ENCODE measurements at regions not wholly inside any gene's neighbourhood (a gene's known extent, or its start where the extent isn't known, plus 50 kb on each side); places are given as distances from the start of the nearest gene placed in this dataset.

GRCh38 chr15:77537006-77537405 is 95.7 kb downstream of the LINGO1 start:
- DNase-seq (ENCODE audit: low spot score): no peak
- no peak overlapping the region for H3K4me3 Mint-ChIP-seq (ENCODE audit: low read depth)
- intact Hi-C loops (cut with micrococcal nuclease): no loop called here
- H3K4me1 Mint-ChIP-seq (ENCODE audit: low read depth): no peaks in the 10 kb centered on the region
- peaks cover 11% of the 10 kb centered on the region for H3K27me3 Mint-ChIP-seq (ENCODE audit: low read depth)
- no peaks in the 10 kb centered on the region for H3K9me3 Mint-ChIP-seq
- H3K36me3 Mint-ChIP-seq (ENCODE audit: low read depth): no peaks in the 10 kb centered on the region
- H3K27ac Mint-ChIP-seq: no peak overlapping the region

GRCh38 chr15:77535845-77536244 is 96.9 kb downstream of the LINGO1 start:
- Mint-ChIP-seq H3K4me1 (ENCODE audit: low read depth) (no peaks in the 10 kb centered on the region), H3K27me3 (ENCODE audit: low read depth) (peaks cover 12% of the 10 kb centered on the region), H3K27ac (no peak overlapping the region), H3K36me3 (ENCODE audit: low read depth) (no peaks in the 10 kb centered on the region), H3K9me3 (no peaks in the 10 kb centered on the region), H3K4me3 (ENCODE audit: low read depth) (no peak overlapping the region)
- intact Hi-C loops (cut with micrococcal nuclease): no loop called here
- no peak for DNase-seq (ENCODE audit: low spot score)
